Frontal cortex (tissue), 3 donors: ENCODE measurements at regions not wholly inside any gene's neighbourhood (a gene's known extent, or its start where the extent isn't known, plus 50 kb on each side); places are given as distances from the start of the nearest gene placed in this dataset.

ENCODE experiments used
- DNase-seq, 2 donors: peaks; one replicate each; pipeline ENCODE4 v3.0.0; 2012; ENCODE audit warnings: low spot score in 2 of 2
- FAIRE-seq: peaks from 2 replicates; lab custom pipeline; 2012; peaks lifted over from hg19 to GRCh38; lab: Jason Lieb, UNC
- donor health status: control.
- donor health status: control.
- donor health status: control.

DNA sequence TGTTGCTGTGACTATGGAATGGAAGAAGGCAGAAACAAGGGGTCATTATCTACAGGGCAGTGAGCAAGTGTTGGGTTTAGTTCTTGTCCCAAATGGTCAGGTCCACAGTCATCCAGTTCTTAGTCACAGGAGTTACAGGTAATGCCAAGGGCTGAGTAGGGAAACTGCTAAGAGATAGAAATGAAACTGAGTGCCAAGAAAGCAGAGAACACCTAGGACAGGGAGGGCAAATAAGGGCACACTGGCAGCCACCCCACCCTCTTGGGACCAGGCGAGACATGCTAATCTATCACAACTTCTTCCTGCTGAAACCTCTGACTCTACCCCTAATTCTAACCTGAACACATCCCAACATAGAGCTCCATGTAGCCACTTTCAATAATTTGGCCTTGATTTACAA lies 103.2 kb downstream of the KLF4 start:
- FAIRE-seq, result no peak
- no peak for DNase-seq
